Endometrium (tissue), 2 donors: ENCODE measurements at regions not wholly inside any gene's neighbourhood (a gene's known extent, or its start where the extent isn't known, plus 50 kb on each side); places are given as distances from the start of the nearest gene placed in this dataset.

Source experiments
- FAIRE-seq: peaks from 2 replicates; lab custom pipeline; 2012; peaks lifted over from hg19 to GRCh38; lab: Jason Lieb, UNC
- donor health status: control.
- donor health status: control.

GRCh38 chr12:60345442-60345841 is 749.6 kb downstream of the SLC16A7 start:
- FAIRE-seq, result no peak

DNA sequence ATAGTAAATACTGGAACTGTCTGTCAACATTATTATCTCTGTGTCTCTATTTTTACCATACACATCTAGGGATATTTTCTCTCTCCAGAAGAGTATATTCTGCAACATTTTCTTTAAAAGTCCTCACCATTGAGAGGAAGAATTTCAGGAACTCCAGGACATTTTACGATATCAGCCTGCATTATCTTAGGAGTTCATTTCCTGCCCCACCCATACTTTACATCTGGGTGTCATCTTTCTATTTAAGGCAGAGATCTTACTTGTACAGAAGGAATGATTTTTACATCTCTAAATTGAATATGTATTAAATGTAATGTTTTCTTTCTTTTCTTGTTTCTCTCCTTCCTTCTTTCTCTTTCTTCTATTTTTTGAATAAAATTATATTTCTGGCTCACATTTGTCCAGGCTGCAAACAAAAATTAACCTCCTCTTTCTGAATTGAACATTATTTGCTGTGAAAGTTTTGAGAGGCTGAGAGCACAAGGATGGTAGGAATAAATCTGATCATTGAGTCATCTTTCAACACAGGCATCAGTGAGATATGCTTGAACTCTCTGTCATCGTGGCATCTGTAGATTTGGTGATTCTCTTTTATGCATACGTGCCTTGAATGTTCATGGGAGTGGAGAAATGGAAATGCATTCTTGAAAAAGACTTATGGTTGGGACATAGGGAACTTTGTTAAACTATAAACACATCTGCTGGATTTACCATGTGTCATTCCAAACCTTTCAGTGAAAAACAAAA is 753.6 kb downstream of the SLC16A7 start:
- FAIRE-seq, result no peak

GRCh38 chr12:60387356-60387755 is 791.5 kb downstream of the SLC16A7 start:
- FAIRE-seq, result no peak

GRCh38 chr12:60391051-60391450 is 795.2 kb downstream of the SLC16A7 start:
- FAIRE-seq, result no peak

DNA sequence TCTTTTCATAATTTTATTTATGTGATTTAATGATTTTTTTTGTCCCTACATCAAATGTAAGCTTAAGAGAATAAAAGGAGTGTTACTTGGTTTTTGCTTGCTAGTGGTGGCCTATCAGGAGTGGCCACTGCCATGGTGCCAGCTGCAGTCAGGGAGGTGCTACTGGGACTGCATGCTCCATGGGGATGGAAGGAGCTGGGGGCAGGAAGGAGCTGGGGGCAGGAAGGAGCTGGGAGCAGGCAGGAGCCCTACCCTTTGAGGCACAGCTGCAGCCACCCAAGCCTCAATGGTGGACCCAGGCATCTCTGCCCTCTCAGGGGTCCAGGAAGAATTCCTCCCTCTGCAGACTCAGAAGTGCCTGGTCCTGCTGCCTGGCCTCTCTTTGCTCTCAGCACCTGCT is 796.0 kb downstream of the SLC16A7 start:
- no peak for FAIRE-seq

DNA sequence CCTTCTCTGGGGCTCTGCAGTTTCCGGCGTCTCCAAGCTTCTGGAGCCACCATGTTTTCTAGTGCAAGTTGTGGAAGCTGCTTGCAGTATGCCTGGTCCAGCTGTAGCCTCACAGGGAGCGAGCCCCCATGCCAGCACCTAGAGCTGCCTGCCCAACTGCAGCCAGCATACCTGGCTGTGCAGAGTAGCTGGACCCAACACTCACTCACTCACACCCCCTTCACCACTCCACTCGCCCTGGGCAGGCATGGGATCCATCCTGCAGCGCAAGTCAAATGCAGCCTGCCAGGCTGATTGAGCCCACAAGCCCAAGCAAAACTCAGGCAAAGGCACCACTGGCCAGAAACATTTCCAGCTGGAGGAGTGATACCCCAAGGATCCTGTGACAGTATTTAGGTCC is 797.3 kb downstream of the SLC16A7 start:
- FAIRE-seq, result no peak

DNA sequence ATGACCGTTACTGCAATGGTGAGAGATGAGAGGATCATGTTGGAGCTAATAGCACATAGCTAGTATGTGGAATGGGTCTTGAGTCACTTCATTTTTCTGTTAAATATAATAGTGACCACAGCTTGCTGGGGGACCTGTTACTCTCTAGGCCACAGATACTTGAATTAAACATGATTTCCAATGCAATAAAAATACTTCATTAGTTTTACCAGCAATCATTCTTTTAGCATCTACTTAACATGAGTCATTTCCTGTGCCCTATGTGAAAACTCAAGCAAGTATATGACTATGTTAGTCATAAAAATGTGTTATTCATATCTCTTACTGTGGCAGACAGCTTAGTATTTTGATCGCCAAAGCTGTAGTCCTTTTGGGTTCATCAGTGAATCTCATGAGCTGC is 798.8 kb downstream of the SLC16A7 start:
- FAIRE-seq, result no peak

DNA sequence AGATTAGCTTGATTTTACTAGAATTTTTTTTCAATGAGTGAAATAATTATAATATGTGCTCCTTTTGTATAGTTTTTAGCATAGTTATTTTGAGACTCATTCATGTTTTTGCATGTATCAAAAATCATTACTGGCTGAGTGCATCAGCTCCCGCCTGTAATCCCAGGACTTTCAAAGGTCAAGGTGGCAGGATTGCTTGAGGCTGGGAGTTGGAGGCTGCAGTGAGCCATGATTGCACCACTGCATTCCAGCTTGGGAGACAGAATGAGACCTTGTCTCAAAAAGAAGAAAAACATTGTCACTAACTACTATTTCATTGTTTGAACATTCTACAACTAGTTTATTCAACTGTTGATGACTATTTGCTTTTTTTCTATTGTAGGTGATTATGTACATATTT is 802.7 kb downstream of the SLC16A7 start:
- FAIRE-seq, result no peak

- FAIRE-seq, result no peak
Observed at GRCh38 chr12:60399064-60399463, 803.2 kb downstream of the SLC16A7 start.

- no peak for FAIRE-seq
Observed at GRCh38 chr12:60402996-60403395, 807.2 kb downstream of the SLC16A7 start.

DNA sequence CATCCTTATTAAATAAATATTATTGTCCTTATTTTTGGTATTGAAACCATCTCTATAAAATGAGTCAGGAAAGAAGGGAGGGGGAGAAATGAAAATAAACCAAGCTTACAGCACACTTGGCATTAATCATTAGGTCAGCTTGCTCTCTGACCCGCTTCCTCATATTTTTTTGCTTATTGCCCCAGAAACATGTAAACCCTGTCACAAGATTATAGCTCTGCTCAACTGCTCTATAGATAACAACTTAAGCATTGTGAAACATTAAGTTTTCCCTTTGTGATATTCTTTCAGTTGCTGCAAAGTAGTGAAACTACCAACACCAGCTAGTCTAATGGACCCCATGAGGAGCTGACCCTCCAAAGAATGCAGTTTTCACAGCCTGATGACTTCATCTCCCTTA is 819.5 kb downstream of the SLC16A7 start:
- FAIRE-seq, result no peak

GRCh38 chr12:60419986-60420385 is 824.2 kb downstream of the SLC16A7 start:
- no peak for FAIRE-seq

DNA sequence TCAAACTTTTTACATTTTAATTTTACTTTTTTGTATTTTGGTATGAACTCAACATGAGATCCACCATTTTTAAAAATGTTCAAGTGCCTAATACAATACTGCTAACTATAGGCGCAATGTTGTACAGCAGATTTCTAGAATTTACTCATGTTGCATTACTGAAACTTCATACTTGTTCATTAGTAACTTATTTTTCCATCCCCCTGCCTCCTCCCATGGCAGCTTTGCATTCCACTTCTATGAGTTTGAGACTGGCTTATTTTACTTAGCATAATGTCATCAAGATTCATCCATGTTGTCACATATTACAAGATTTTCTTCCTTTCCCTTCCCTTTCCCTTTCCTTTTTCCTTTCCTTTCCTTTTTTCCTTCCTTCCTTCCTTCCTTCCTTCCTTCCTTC is 825.9 kb downstream of the SLC16A7 start:
- FAIRE-seq, result no peak

GRCh38 chr12:60437297-60437696 is 841.5 kb downstream of the SLC16A7 start:
- no peak for FAIRE-seq

DNA sequence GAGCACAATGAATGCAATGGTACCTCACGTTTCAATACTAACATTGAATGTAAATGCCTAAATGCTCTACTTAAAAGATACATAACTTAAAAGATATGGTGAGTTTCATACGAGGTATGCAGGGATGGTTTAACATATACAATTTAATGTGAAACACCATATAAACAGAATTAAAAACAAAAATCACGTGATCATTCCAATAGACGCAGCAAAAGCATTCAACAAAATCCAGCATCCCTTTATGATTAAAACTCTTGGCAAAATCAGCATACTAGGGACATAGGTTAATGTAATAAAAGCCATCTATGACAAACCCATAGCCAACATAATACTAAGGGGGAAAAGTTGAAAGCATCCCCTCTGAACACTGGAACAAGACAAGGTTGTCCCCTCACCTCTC is 845.7 kb downstream of the SLC16A7 start:
- no peak for FAIRE-seq

DNA sequence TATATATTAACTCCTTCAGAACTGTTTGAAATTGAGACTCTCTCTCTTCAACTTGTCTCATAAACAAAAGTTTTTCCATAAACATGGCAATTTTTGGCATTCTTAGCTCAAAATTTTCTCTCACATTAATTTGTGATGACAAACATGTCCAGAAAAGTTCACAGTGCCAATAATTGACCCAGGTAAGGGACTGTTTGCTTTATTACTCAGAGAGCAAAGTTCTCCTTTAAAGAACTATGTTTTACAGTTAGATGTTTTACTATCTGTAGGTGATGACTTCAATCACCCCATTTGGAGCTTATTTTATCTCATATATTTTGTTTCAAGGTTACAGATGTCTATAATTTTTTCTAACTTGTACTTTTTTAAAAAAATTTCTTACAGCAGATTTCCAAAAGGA is 855.6 kb downstream of the SLC16A7 start:
- FAIRE-seq, result no peak

DNA sequence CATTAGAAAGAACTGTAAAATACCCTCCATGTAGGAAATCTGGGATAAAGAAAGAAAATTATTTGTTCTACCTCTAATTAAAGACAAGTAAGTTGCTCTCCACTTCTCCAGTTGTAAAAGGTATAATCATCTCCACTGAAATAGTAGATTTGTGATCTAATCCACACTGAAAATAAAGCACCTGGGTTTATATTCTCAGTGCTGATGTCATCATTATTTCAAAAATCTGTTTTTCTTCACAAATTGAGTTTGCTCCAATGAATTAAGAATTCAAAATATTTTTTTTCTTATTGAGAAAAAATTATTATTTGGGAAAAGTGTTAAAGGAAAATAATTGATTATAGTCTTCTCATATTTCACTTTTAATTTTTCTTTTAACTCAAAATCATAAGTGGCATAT is 869.2 kb downstream of the SLC16A7 start:
- FAIRE-seq, result no peak

DNA sequence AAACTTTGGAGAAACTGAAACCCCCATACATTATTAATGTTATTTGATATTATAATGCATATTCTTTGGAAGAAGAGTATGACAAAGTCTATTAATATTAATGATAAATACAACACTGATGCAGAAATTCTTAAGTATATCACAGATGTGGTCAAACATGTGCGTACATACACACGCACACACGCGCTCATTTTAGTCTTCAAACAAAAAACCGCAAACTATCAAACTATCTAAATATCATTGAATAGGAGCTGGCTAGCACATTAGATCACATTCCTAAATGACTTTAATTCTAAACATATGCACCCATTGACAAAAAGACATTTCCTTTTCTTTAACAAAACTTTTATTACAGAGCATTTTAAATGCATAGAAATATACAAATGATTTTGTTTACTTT is 872.7 kb downstream of the SLC16A7 start:
- FAIRE-seq, result no peak

DNA sequence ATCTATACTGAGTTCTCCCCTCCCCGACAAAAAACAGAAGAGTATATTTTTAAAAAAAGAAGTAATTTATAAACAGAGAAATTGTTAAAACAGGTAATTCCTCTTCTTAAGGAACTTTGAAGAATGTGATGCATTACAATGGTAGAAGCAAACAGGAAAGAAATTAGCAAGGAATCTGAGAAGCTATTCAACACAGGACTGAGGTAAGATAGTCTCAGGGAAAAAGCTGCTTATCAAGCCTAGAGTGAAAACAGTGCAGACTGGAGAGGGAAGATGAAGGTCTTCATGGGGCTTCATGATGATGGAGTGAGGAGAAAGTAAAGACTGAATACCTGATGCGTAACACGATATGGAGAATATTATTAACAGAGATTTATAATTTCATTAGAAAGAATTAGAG is 880.0 kb downstream of the SLC16A7 start:
- no peak for FAIRE-seq

DNA sequence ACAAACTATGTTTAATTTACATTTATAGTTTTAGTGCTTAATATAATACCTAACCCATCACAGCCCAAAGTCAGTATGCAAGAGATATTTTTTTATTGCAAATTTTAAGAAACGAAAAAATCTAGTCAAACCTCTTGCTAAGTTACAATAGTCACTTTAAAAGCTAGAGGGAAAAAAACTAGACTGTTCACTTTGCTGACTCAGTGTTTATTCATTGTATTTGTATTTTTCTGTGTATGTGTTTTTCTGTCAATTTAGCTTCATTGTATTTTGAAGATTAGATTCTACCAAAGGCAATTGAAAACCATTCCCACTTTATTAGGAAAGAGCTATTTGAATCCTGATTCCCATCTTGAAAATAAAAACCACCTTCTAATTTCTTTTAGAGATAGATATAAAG is 891.5 kb downstream of the SLC16A7 start:
- FAIRE-seq, result no peak

DNA sequence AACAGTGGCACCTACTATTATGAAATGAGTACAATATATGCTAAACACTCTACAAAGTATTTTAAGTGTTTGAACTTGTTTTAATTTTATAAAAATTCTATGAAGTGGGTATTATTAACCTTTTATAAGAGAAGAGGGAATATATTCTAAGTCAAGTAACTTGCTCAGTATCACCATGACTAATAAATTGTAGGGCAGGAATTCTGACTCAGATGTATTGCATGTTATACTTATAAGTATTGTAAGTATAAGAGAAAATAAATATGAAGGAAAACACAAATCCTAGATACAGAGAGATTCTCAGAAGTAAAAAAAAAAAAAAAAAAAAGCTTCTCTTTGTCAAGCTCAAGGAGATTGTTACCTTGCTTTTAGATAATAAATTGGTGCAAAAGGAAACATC is 893.2 kb downstream of the SLC16A7 start:
- no peak for FAIRE-seq

- FAIRE-seq, result no peak
Observed at GRCh38 chr12:60494244-60494643, 898.4 kb downstream of the SLC16A7 start.

GRCh38 chr12:60498656-60499055 is 902.8 kb downstream of the SLC16A7 start:
- no peak for FAIRE-seq

DNA sequence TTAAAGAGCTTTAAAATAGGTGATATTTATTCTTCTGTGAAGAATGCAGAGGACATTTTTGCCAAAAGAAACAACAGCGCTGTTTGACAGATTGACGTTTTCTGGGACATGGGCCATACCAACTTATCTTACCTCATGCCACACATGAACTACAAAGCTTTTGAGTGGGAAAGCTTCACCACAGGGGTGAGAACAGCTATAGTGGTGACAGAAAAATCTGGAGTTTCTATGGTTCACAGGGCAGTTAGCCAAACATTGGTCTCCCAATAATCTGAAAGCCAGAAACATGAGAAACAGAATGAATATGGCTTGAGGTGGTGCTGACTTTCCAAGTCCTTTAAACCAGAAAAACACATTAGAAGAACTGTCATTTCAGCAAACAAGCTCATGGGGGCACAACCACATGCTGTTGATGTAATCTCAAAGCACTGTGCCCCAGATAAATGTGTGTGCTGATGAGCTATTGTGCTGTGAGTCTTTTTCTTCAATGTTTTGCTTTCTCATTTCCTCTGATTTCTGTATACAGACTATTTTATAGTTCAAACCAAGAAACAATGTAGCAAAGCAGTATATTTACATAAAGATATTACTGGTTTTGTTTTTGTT is 905.4 kb downstream of the SLC16A7 start:
- peak; percentile 29 for FAIRE-seq
